ENCODE measurements at regions not wholly inside any gene's neighbourhood (a gene's known extent, or its start where the extent isn't known, plus 50 kb on each side); places are given as distances from the start of the nearest gene placed in this dataset.

DNA sequence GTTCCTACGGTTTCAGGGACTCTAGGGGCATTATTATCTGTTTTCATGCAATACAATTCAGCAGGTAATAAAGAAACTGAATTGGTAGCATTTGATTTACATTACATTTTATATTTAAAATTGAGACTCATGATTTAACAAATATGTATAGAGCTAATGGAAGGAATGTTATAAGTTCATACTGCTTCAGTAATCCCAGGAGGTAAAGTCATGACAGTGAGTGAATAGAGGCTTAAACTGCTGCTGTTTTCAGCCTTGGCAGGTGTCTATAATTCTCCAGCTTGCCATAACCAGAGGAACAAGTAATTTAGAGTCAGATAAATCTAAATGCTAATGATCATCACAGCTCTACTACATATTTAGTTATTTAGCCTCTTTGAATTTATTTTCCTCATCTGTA is 360.8 kb upstream of the MANEA start:
- TF ChIP-seq, protein P1, sequence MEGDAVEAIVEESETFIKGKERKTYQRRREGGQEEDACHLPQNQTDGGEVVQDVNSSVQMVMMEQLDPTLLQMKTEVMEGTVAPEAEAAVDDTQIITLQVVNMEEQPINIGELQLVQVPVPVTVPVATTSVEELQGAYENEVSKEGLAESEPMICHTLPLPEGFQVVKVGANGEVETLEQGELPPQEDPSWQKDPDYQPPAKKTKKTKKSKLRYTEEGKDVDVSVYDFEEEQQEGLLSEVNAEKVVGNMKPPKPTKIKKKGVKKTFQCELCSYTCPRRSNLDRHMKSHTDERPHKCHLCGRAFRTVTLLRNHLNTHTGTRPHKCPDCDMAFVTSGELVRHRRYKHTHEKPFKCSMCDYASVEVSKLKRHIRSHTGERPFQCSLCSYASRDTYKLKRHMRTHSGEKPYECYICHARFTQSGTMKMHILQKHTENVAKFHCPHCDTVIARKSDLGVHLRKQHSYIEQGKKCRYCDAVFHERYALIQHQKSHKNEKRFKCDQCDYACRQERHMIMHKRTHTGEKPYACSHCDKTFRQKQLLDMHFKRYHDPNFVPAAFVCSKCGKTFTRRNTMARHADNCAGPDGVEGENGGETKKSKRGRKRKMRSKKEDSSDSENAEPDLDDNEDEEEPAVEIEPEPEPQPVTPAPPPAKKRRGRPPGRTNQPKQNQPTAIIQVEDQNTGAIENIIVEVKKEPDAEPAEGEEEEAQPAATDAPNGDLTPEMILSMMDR (IDR thresholded peaks at IDR 0.05): no peak
- TF ChIP-seq POLR2A (IDR thresholded peaks at IDR 0.05): no peak
